ENCODE measurements at regions not wholly inside any gene's neighbourhood (a gene's known extent, or its start where the extent isn't known, plus 50 kb on each side); places are given as distances from the start of the nearest gene placed in this dataset.

DNA sequence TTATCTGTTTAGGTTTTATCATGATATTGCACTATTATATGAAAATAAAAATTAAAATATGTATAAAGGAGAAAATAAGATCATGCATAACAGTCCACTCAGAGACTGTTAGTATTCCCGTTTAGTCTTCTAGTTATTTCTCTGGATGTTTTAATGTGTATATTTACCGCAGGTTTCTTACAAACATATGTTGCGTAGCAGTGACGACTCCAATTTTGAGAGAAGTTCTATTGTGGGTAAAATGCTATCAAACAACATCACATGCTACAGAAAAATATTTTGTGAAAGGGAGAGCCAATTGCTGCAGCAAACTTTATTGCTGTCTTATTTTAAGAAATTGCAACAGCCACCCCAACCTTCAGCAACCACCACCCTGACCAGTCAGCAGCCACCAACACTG lies 72.4 kb upstream of the NXT1 start:
- TF ChIP-seq EZH2 (IDR thresholded peaks at IDR 0.05; ENCODE audit: low read depth, unreplicated experiment) (no peak), NANOG (IDR thresholded peaks at IDR 0.05; ENCODE audit: borderline replicate concordance) (no peak), POLR2AphosphoS5 (IDR thresholded peaks at IDR 0.05; ENCODE audit: low read depth) (no peak), CREB1 (CRISPR knock-in tag; IDR thresholded peaks at IDR 0.05; ENCODE audit: low read depth) (no peak), REST (IDR thresholded peaks at IDR 0.05; ENCODE audit: unreplicated experiment) (no peak), EZH2phosphoT487 (IDR thresholded peaks at IDR 0.05; ENCODE audit: unreplicated experiment) (no peak), JUNB (IDR thresholded peaks at IDR 0.05; ENCODE audit: unreplicated experiment) (no peak), ETS1 (IDR thresholded peaks at IDR 0.05) (no peak)
- TF ChIP-seq, protein P1, sequence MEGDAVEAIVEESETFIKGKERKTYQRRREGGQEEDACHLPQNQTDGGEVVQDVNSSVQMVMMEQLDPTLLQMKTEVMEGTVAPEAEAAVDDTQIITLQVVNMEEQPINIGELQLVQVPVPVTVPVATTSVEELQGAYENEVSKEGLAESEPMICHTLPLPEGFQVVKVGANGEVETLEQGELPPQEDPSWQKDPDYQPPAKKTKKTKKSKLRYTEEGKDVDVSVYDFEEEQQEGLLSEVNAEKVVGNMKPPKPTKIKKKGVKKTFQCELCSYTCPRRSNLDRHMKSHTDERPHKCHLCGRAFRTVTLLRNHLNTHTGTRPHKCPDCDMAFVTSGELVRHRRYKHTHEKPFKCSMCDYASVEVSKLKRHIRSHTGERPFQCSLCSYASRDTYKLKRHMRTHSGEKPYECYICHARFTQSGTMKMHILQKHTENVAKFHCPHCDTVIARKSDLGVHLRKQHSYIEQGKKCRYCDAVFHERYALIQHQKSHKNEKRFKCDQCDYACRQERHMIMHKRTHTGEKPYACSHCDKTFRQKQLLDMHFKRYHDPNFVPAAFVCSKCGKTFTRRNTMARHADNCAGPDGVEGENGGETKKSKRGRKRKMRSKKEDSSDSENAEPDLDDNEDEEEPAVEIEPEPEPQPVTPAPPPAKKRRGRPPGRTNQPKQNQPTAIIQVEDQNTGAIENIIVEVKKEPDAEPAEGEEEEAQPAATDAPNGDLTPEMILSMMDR (conservative IDR thresholded peaks at IDR 0.05; ENCODE audit: low read depth in 2 of 2) = no peak
